Putamen (tissue), 1 donor: ENCODE measurements at regions not wholly inside any gene's neighbourhood (a gene's known extent, or its start where the extent isn't known, plus 50 kb on each side); places are given as distances from the start of the nearest gene placed in this dataset.
"Not testable (repeated sequence)": the region's sequence is repeated elsewhere in the genome, so short reads cannot be mapped to it uniquely, and the experiment has no call there.

Experiments
- DNase-seq: peaks from one replicate; pipeline ENCODE4 v3.0.0-alpha.2; 2016; ENCODE audit warnings: low spot score

DNA sequence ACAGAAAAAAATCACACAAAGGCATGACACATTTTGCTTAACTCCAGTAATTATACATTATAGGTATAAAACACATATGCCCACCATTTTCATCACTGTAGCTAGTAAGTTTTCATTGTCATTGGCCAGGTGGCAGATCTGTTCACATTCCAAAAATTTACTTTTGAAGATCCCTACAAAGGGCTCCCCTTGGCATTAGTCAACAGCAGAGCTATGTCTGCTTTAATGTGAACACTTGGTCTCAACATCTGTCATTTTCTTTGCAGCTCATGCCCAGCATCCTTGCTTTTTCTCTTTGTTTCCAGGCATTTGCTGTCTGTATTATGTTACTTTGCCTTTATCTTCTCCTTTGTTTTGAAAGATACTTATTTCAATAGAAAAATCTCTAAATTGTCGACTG, 519.1 kb upstream of the FOXG1 start:
- DNase-seq: no peak

DNA sequence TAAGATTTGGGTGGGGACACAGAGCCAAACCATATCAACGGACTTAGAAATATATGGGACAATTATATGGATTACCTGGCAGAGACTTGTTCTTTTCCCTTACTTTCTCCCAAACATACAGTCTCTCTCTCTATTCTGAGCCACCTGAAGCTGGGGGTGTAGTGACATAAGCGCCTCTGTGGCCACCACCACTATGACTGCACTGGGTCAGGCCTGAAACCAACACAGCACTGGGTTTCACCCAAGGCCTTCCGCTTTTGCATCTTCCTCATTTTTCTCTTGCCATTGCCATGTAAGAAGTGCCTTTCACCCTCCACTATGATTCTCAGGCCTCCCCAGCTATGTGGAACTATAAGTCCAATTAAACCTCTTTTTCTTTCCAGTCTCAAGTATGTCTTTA, 514.5 kb upstream of the FOXG1 start:
- DNase-seq: not testable (repeated sequence)

DNA sequence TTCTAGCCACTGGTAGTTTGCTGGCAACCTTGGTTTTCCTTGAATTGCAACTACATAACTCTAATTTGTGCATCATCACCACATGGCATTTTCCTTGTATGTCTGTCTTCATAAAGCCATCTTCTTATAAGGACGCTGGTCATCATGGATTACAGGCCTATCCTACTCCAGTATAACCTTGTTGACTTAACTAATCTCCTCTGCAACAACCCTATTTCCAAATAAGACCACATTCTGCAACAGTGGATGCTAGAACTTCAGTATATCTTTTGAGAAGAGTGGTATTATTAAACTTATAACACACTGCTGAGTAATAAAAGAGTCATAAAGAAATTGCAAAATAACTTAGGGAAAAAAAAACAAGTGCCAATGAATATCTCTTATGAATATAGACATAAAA, 511.8 kb upstream of the FOXG1 start:
- DNase-seq: no peak

DNA sequence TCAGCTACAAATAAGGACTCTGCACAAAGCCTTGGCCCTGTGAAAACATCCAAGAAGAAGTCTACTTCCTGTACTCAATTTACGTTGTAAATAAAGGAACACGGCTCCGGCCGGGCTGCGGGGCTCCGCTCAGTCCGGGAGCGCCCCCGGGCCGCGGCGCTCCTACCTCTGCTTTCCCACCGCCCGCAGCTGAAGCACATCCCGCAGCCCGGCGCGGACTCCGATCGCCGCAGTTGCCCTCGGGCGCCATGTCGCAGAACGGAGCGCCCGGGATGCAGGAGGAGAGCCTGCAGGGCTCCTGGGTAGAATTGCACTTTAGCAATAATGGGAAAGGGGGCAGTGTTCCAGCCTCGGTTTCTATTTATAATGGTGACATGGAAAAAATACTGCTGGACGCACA, 502.3 kb upstream of the FOXG1 start:
- no peak for DNase-seq

DNA sequence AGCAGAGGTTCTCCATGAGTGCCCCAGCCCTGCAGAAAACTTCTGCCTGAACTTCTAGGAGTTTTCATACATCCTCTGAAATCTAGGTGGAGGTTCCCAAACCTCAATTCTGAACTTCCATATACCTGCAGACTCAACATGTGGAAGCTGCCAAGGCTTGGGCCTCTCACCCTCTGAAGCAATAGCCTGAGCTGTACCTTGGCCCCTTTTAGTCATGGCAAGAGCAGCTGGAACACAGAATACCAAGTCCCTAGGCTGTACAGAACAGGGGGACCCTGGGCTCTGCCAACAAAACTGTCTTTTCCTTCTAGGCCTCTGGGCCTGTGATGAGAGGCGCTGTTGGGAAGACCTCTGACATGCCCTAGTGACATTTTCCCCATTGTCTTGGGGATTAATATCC, 494.3 kb upstream of the FOXG1 start:
- no peak for DNase-seq

DNA sequence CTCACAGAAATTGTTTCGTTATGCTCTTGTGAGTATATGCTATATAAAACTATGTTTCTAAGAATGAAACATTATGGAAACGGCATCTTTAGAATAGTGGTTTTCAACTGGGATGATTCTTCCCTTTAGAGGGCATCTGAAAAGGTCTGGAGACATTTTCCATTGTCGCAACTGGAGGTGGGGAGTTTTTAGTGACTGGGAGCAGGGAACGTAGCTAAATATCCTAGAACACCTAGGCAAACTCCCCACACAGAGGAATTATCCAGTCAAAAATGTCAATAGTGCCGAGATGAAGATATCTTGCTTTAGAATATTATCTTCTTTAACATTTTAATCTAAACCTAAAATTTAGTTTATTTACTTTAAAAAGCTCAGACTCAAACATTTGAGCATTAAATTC, 486.1 kb upstream of the FOXG1 start:
- no peak for DNase-seq

DNA sequence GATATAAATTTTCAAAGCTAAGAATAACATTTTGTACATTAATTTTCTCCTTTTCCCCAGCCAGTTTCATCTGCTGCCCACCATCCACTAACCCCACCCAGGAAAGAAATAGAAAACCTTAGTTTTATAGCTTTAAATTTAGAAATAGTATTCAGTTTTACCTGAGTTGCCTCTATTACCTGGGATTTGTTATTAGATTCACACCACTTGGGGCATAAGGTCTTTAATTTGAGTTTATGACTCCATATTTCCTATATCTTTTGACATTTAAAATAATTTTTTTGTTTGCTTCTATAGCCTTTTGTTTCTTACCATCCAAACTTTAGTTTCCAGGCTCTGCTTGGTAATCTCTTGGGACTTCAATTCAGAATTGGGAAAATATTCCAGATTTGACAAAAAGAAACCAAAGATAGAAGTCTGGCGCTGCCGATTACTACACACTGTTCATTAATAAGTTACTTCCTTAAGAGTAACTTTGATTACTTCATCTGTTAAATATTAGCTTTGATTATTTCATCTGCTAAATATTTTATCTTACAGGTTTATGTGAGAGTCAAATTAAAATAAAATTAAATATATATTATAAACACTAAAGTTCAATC, 485.5 kb upstream of the FOXG1 start:
- DNase-seq: no peak

DNA sequence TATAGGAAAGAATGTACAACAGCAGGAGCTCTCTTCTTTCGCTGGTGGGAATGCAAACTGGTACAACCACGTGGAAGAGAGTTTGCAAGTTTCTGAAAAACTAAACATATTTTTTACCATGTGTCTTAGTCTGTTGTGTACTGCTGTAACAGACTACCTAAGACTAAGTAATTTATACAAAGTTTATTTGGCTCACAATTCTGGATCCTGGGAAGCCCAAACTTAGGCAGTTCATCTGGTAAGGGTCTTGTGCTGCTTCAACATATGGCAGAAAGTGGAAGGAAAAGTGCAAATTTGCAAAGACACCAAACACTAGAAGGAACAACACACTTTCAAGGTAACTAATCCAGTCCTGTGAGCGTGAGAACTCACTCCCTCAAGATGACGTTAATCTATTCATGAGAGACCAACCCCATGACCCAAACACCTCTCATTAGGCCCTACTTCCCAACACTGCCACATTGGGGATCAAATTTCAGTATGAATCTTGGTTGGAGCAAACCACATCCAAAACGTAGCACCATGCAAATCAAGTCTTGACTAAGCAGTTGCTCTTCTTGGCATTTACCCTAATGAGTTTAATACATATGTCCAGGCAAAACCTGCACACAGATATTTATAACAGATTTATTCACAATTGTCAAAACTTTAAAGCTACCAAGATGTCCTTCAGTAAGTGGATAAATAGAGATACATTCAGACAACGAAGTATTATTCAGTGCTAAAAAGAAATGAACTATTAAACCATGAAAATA, 481.9 kb upstream of the FOXG1 start:
- DNase-seq: no peak

DNA sequence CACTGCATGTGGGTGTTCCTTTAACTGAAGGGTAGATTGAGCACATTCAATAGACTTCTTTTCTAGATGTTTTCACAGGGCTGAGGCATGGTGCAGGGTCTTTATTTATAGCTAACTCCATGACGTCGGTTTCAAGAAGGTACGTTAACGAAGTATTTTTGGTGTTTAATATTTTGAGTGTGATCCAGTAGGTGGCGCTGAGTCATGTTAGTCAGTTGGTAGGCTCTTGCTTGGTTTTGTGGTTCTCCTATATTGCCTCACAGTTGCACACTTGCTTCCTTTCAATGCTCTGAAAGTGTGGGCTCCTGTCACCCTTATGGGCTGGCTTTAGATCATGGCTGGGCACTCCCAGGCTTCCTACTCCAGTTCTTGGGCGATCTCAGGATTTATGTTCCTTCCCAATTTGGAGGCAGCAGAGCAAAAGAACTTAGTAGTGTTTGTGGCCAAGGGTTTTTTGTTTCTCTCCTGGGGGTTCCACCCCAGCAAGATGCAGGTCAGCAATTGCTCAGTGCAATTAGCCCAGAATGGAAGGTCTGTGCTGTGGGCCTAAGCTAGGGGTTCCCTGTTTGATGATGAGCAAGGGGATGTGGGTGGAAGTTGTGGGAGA, 471.6 kb upstream of the FOXG1 start:
- DNase-seq: no peak

DNA sequence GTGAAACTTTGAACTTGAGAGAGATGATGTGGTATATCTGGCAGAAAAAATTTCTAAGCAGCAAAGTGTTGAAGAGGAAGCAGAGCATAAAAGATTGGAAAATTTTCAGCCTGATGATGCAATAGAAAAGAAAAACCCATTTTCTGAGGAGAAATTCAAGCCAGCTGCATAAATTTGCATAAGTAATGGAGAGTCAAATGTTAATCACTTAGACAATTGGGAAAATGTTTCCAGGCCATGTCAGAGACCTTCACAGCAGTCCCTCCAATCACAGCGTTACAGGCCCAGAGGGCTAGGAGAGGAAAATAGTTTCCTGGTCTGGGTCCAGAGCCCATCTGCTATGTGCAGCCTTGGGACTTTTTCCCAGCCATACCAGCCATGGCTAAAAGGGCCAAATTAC, 469.0 kb upstream of the FOXG1 start:
- peak; percentile 76 for DNase-seq

DNA sequence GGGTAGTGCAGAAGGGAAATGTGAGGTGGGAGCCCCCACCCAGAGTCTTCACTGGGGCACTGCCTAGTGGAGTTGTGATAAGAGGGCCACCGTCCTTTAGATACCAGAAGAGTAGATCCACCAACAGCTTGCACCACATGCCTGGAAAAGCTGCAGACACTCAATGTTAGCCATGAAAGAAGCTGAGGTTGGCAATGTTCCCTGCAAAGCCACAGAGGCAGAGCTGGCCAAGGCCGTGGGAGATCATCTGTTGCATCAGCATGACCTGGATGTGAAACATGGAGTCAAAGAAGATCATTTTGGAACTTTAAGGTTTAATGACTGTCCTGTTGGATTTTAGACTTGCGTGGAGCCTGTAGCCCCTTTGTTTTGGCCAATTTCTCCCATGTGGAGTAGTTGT, 468.4 kb upstream of the FOXG1 start:
- no peak for DNase-seq

DNA sequence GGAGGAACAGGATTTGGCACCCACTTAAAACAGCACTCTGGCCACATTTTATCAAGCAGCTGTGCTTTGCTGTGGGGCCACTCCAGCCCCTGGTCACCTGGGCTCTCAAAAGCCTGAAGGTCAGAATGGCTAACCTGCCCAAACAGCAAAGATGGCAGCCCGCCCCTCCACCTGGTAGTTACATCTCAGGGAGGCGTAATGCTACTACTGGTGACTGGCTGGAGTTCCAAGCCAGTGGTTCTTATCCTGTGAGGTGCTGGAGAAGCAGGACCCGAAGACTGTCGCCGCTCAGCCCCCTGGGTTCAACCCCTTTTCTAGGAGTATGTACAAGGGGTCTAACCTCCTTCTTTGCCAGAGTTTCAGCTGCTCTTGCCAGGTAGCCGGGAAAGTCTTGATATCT, 467.4 kb upstream of the FOXG1 start:
- no peak for DNase-seq

DNA sequence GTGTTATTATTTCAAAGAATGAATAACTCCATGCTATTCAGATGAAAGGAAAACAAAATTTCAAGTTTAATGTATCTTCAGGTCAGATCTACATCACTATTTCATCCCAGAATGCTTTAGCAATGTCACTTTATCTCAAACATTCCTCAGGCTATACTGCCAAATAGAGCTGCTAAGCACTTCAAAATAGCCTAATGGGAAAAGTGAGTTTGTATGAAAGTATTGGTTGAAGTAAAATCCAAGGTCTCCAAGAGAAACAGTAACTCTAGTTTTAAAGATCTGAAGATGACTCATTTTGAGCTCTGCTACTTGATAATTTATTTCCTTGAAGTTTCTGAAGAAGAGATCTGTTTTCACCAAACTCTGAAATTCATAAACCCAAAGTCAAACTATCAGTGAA, 466.2 kb upstream of the FOXG1 start:
- DNase-seq: no peak

DNA sequence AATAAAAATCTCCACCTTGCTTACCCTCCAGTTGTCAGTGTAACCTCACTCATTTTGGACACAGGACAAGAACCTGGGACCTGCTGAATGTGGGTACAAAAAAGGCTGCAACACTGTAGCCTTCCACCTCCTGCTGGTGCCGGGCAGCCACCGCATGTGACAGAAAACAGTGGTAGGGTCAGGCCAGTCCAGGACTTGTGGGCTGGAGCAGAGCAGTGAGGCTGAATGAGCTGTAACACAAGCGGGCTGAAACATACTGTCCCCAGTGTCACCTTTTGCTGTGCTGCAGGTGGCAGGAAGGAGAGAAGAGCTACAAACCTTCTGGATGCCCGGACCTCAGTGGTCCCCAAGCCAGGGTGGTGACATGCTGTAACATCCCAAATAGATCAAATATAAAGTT, 465.4 kb upstream of the FOXG1 start:
- no peak for DNase-seq

DNA sequence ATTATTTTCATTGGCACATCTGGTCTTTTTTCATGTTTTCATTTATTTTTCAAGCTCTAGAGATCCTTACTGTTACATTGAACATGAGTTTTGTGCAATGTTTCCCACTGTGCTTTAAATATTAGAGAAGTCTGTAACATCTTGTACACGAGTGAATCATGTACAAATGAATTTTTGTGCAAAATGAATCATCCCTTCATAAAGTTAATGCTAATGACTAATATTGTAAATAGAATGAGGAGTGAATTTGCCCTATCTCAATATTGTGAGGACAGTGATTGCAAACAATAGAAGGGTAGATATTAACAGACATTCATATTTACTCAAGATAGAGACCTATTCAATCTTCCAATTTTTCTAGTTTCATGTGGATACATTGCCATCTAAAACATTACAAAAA, 463.3 kb upstream of the FOXG1 start:
- no peak for DNase-seq

DNA sequence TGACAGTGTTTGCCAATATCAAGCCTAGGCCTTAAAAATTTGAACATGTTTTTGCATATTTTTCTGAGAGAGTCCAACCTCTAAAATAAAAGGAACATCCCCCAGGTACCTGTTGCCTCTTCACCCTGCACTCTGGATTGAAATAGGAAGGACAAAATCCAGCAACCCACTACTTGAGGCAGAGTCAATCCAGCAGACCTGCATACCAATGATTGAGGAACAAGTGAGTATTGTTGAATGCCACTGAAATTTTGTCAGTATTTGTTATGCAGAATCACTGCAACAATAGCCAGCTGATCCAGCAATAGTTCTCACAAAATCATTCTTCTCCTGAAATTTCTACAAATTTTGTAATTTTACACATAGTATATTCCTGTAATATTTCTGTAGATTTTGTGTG, 460.6 kb upstream of the FOXG1 start:
- DNase-seq: peak; percentile 82

DNA sequence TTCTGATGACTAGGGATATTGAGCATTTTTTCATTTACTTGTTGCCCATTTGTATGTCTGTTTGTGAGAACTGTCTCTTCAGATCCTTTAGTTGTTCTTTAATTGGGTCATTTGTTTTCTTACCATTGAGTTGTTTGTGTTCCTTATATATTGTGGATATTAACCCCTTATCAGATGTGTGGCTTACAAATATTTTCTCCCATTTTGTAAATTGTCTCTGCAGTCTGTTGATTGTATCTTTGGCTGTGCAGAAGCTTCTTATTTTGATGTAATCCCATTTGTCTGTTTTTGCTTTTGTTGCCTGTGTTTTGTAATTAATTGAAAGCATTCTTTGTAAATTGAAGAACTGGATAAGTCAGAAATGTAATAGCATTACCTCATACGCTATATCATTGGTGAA, 459.1 kb upstream of the FOXG1 start:
- DNase-seq: peak; percentile 65

DNA sequence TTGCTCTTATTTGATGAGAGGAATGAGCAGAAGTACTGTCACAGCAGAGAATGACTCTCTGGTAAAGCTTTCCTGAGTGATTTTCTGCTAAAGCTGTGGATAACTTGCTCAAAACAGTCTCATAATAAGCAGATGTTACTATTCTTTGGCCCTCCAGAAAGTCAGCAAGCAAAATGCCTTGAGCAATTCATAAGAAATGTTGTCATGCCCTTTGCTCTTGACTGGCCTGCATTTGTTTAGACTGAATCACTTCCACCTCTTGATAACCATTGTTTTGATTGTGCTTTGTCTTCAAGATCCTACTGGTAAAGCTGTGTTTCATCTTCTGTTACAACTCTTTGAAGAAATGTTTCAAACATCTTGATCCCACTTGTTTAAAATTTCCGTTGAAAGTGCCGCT, 457.9 kb upstream of the FOXG1 start:
- DNase-seq: no peak

DNA sequence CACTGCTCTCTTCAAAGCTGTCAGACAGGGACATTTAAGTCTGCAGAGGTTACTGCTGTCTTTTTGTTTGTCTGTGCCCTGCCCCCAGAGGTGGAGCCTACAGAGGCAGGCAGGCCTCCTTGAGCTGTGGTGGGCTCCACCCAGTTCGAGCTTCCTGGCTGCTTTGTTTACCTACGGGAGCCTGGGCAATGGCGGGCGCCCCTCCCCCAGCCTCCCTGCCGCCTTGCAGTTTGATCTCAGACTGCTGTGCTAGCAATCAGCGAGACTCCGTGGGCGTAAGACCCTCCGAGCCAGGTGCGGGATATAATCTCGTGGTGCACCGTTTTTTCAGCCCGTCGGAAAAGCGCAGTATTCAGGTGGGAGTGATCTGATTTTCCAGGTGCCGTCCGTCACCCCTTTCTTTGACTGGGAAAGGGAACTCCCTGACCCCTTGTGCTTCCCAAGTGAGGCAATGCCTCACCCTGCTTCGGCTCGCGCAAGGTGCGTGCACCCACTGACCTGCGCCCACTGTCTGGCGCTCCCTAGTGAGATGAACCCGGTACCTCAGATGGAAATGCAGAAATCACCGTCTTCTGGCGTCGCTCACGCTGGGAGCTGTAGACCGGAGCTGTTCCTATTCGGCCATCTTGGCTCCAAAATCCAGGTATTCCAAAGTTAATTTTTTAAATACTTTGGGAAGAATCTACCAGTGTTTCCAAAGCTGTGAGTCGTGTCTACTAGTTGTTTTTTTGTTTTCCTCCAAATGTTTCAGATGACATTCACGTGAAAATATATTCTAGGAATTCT, 448.5 kb upstream of the FOXG1 start:
- DNase-seq: not testable (repeated sequence)

DNA sequence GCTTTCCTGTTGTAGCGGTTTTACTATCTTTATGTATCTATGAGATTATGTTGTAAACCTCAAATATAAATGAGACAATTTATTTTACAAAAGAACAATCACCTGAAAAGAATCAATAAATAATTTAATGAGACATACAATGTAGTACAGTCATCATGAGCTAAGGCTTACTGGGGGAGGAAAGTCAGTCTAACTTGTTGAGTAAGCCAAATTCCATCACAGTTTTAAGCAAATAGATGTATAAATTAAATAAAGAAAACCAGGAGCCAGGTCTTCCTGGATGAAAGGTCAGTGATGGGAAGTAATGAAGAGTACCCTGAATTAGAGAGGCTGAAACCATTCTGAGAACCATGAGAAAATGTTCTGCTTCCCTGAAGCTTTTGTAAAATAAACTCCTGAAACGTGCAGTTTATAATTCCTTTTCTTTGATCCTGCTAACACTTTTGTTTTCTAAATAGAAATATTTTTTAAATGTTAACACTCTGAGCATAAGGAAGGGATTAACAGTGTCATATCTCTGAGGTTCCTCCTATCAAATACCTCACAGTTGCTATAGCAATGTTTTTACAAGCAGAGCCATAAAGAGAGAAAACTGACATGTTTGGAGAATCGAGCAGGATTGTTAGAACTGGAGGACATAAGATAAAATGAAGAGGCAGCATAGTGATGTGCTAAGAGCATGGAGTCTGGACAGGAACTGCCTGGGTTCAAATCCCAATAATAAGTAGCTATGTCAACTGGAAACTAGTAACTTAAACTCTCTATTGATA, 444.9 kb upstream of the FOXG1 start:
- DNase-seq: no peak

DNA sequence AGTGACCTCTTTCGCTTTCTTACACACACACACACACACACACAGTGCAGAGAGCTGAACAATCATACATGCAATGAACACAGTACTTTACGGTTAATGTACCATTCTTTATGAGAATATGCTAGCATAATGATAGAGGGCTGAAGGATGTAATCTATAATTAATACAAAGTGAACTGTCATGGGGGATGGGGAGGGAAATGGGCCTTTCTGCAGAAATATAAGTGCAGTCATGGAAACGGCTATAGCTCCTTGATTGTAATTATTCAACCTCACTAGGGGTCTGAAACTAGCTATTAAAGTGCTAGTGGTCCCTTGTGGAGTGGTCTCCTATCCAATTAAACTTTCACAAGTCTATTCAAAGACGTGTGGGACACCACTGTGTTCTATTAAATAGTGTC, 443.2 kb upstream of the FOXG1 start:
- no peak for DNase-seq
